IMR-90 (cell line): ENCODE measurements at regions not wholly inside any gene's neighbourhood (a gene's known extent, or its start where the extent isn't known, plus 50 kb on each side); places are given as distances from the start of the nearest gene placed in this dataset.

Source experiments
- ATAC-seq: fragments of 200-7000 bp; cut with Tn5 transposase; 2 replicates; pipeline ENCODE4 v1.9.1; 2020; ENCODE audit warnings: low read depth, mild to moderate bottlenecking, moderate library complexity
- BruUV-seq: library from RNA; stranded (reverse); fragments of 400-500 nt; replicated peaks from 2 replicates; lab custom pipeline; 2021; lab: Mats Ljungman, UMichigan
- CTCF ChIA-PET: fragments of 300-600 bp; formaldehyde crosslinking; extraction: SDS; loops from one replicate; lab custom pipeline; 2021; ENCODE audit warnings: antibody characterized with exemption; lab: Yijun Ruan, JAX
- POLR2A ChIA-PET: fragments of 300-600 bp; sonication (Branson Sonifier 250); formaldehyde crosslinking; loops from one replicate; lab custom pipeline; 2022; ENCODE audit warnings: antibody characterized with exemption; ENCODE audit not compliant: unreplicated experiment; lab: Charles Lee
- DNase-seq: peaks from one replicate; pipeline ENCODE4 v3.0.0; 2013
- H2AFZ ChIP-seq: replicated peaks from 2 replicates; pipeline ENCODE3; 2013; ENCODE audit warnings: low read length, mild to moderate bottlenecking; ENCODE audit not compliant: poor library complexity
- H2AK5ac ChIP-seq: 2 replicates; pipeline ENCODE4 v1.6.1; 2013; ENCODE audit warnings: low read depth, low read length, inconsistent platforms
- H2AK9ac ChIP-seq: replicated peaks from 2 replicates; pipeline ENCODE3; 2013; ENCODE audit warnings: mild to moderate bottlenecking, low read depth, low read length, moderate library complexity; ENCODE audit not compliant: poor library complexity
- H2BK120ac ChIP-seq: 2 replicates; pipeline ENCODE4 v1.6.1; 2013; ENCODE audit warnings: low read depth, low read length, inconsistent platforms
- H2BK15ac ChIP-seq: 3 replicates; pipeline ENCODE4 v1.6.1; 2013; ENCODE audit warnings: low read depth, low read length, inconsistent platforms
- H2BK20ac ChIP-seq: 2 replicates; pipeline ENCODE4 v1.6.1; 2013; ENCODE audit warnings: low read depth, mild to moderate bottlenecking, inconsistent platforms, low read length, moderate library complexity
- H2BK5ac ChIP-seq: 2 replicates; pipeline ENCODE4 v1.6.1; 2013; ENCODE audit warnings: mild to moderate bottlenecking, low read depth, low read length, inconsistent platforms; ENCODE audit not compliant: poor library complexity, severe bottlenecking
- H3K14ac ChIP-seq: replicated peaks from 2 replicates; pipeline ENCODE4 v1.6.1; 2013; ENCODE audit warnings: low read depth, low read length, inconsistent platforms
- H3K18ac ChIP-seq: 2 replicates; pipeline ENCODE4 v1.6.1; 2013; ENCODE audit warnings: low read depth, low read length, control low read depth
- H3K23ac ChIP-seq: 2 replicates; pipeline ENCODE4 v1.6.1; 2013; ENCODE audit warnings: low read depth, low read length, inconsistent platforms
- H3K27ac ChIP-seq: 2 replicates; pipeline ENCODE4 v1.5.1; 2013; ENCODE audit warnings: mild to moderate bottlenecking, control low read depth, low read length; ENCODE audit not compliant: insufficient read depth
- H3K27me3 ChIP-seq: 2 replicates; pipeline ENCODE4 v1.6.1; 2013; ENCODE audit warnings: low read length; ENCODE audit not compliant: control insufficient read depth, insufficient read depth
- H3K36me3 ChIP-seq: 2 replicates; pipeline ENCODE4 v1.6.1; 2013; ENCODE audit warnings: low read length, mixed read lengths; ENCODE audit not compliant: control insufficient read depth, insufficient read depth
- H3K4ac ChIP-seq: 2 replicates; pipeline ENCODE4 v1.6.1; 2013; ENCODE audit warnings: low read depth, low read length, inconsistent platforms
- H3K4me1 ChIP-seq: 2 replicates; pipeline ENCODE4 v1.6.1; 2013; ENCODE audit warnings: low read length, mixed read lengths; ENCODE audit not compliant: control insufficient read depth, insufficient read depth
- H3K4me2 ChIP-seq: 2 replicates; pipeline ENCODE4 v1.6.1; 2013; ENCODE audit warnings: low read depth, mild to moderate bottlenecking, control low read depth, low read length, moderate library complexity
- H3K4me3 ChIP-seq: 2 replicates; pipeline ENCODE4 v1.5.1; 2013; ENCODE audit warnings: low read depth, mild to moderate bottlenecking, control low read depth, low read length, moderate library complexity; ENCODE audit not compliant: insufficient read depth
- H3K56ac ChIP-seq: 2 replicates; pipeline ENCODE4 v1.6.1; 2013; ENCODE audit warnings: low read length, inconsistent platforms; ENCODE audit not compliant: insufficient read depth; ENCODE audit errors: extremely low read depth
- H3K79me1 ChIP-seq, 2 experiments: 2 replicates each; pipeline ENCODE4 v1.6.1; 2013; ENCODE audit warnings: low read length in 2 of 2, inconsistent platforms in 1 of 2, low read depth in 1 of 2
- H3K9ac ChIP-seq: 2 replicates; pipeline ENCODE4 v1.6.1; 2013; ENCODE audit warnings: low read depth, low read length, control low read depth
- H3K9me1 ChIP-seq: 2 replicates; pipeline ENCODE4 v1.6.1; 2013; ENCODE audit warnings: low read length, inconsistent platforms; ENCODE audit not compliant: insufficient read depth
- H3K9me3 ChIP-seq: 2 replicates; pipeline ENCODE4 v1.6.1; 2013; ENCODE audit warnings: low read length; ENCODE audit not compliant: control insufficient read depth, insufficient read depth
- H4K20me1 ChIP-seq: 2 replicates; pipeline ENCODE4 v1.6.1; 2013; ENCODE audit warnings: low read length, inconsistent platforms; ENCODE audit not compliant: insufficient read depth
- H4K5ac ChIP-seq: 2 replicates; pipeline ENCODE4 v1.6.1; 2013; ENCODE audit warnings: mild to moderate bottlenecking, low read depth, low read length, control low read depth
- H4K8ac ChIP-seq, 2 experiments: 2 replicates each; pipeline ENCODE4 v1.6.1; 2013; ENCODE audit warnings: low read depth in 2 of 2, low read length in 2 of 2, control low read depth in 1 of 2, inconsistent platforms in 1 of 2
- H4K91ac ChIP-seq: 2 replicates; pipeline ENCODE4 v1.6.1; 2013; ENCODE audit warnings: low read depth, low read length, inconsistent platforms; ENCODE audit not compliant: insufficient read depth
- CHD1 ChIP-seq: IDR thresholded peaks from 2 replicates; pipeline ENCODE4 v1.6.1; 2012; ENCODE audit warnings: low read depth, low read length, improper control_type of control experiment
- MAFK ChIP-seq: IDR thresholded peaks from 2 replicates; pipeline ENCODE4 v1.6.1; 2012; ENCODE audit warnings: low read depth, low read length, improper control_type of control experiment
- NFE2L2 ChIP-seq: fragments of 150-350 bp; IDR thresholded peaks from 2 replicates; pipeline ENCODE4 v1.6.1; 2016; ENCODE audit warnings: low read depth, mild to moderate bottlenecking, low read length
- RAD21 ChIP-seq: IDR thresholded peaks from 2 replicates; pipeline ENCODE4 v1.6.1; 2012; ENCODE audit warnings: low read length, improper control_type of control experiment
- RCOR1 ChIP-seq: IDR thresholded peaks from 2 replicates; pipeline ENCODE4 v1.6.1; 2012; ENCODE audit warnings: mild to moderate bottlenecking, low read length, improper control_type of control experiment; ENCODE audit not compliant: insufficient replicate concordance
- WGBS, 2 experiments: methylation state at CpG; one replicate each; pipeline versions ENCODE4 v1.1.5 to v1.1.7; 2013; ENCODE audit warnings: missing lambda C conversion rate in 2 of 2; ENCODE audit not compliant: insufficient read length in 1 of 2; ENCODE audit errors: extremely low coverage in 2 of 2; 5-methylcytosine and 5-hydroxymethylcytosine counted together
- dilution Hi-C: fragments of 300-500 bp; cut with HindIII; formaldehyde crosslinking; loops from one replicate; pipeline ENCODE4 v1.14.3; 2018; ENCODE audit warnings: low sequenced_read_pairs; ENCODE audit not compliant: unreplicated experiment
- in situ Hi-C: fragments of 300-500 bp; cut with MboI; formaldehyde crosslinking; loops from 3 replicates; pipeline ENCODE4 v1.14.3; 2019; ENCODE audit warnings: low sequenced_read_pairs, inconsistent platforms, mixed read lengths
- intact Hi-C: fragments of 100-400 bp; cut with micrococcal nuclease; formaldehyde crosslinking; loops from 2 replicates; pipeline ENCODE4 v1.10.0; 2022
- TF ChIP-seq, protein P1 (sequence below): conservative IDR thresholded peaks from 2 replicates; pipeline ENCODE4 v1.5.1; 2012; ENCODE audit warnings: mild to moderate bottlenecking, low read depth, low read length, improper control_type of control experiment
- TF ChIP-seq, protein P2 (sequence below): fragments of 150-350 bp; IDR thresholded peaks from 2 replicates; pipeline ENCODE4 v1.6.1; 2016; ENCODE audit warnings: low read depth, mild to moderate bottlenecking, low read length, moderate library complexity, borderline replicate concordance

DNA sequence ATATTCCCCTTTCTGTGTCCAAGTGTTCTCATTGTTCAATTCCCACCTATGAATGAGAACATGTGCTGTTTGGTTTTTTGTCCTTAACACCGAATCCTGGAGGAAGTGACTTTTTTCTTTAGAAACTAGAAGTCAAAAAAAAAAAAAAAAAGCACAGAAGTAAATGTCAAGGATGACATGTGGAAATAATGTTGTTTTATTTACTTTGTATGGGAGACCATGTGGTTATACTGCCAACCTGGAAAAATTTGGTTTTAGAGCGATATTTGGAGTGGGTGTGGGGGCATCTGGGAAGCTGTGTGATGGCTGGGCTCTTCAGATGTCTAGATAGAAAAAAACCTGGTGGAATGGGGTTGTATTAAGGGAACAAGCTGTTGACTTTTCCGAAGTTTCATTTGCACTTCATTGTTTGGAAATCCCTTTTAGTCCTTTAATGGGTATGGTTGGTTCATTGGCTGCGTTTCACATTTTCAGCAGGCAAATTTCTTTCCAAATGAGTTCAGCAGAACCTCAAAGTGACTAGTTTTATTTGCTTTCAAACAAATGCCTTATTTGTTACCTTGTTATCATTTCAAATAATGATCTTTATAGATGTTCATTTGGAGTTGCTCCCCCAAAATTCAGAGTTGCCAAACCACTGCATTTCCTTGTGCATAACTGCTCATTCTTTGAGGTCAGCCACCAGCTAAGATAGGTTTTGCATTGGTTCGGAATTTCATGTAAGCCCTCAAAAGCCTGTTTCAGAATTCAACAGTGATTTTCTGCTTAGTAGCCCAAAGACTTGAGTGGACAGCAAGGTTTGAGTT lies 508.2 kb downstream of the METTL15 start:
- Histone ChIP-seq H3K18ac (peak overlapping the region; percentile 39; the same call in 1 of the 2 replicates), H3K4me3 (no peak overlapping the region), H3K23ac (no peak overlapping the region), H3K4me2 (no peak overlapping the region), H4K8ac (peak overlapping the region in 1 of 2 experiments; percentile 3; a peak in 2 of 4 replicates), H3K9ac (no peak overlapping the region), H3K4me1 (peaks cover 4% of the 10 kb centered on the region), H3K79me1 (no peaks in the 10 kb centered on the region), H3K9me1 (no peaks in the 10 kb centered on the region; the same call in 1 of the 2 replicates), H2AK9ac (no peak overlapping the region), H4K5ac (no peak overlapping the region), H3K14ac (no peak overlapping the region; the same call in 1 of the 2 replicates), H4K91ac (no peak overlapping the region; the same call in 1 of the 2 replicates), H3K4ac (no peak overlapping the region), H2AFZ (no peak overlapping the region), H3K27me3 (no peaks in the 10 kb centered on the region), H4K20me1 (no peaks in the 10 kb centered on the region), H3K56ac (no peak overlapping the region), H2BK120ac (peak overlapping the region; percentile 46; the same call in 1 of the 2 replicates), H2BK20ac (no peak overlapping the region; the same call in 1 of the 2 replicates), H2BK5ac (no peak overlapping the region), H2BK15ac (peak overlapping the region; percentile 3; the same call in 1 of the 3 replicates), H3K27ac (no peak overlapping the region), H2AK5ac (0 out of 2 replicates have a peak overlapping the region, but pooled peaks have one; percentile 5), H3K36me3 (no peaks in the 10 kb centered on the region), H3K9me3 (no peaks in the 10 kb centered on the region)
- in situ Hi-C loops = no loop called here
- DNase-seq (no peak), ATAC-seq (no peak)
- no peak for TF ChIP-seq RCOR1
- TF ChIP-seq MAFK = no peak
- TF ChIP-seq, protein P1, sequence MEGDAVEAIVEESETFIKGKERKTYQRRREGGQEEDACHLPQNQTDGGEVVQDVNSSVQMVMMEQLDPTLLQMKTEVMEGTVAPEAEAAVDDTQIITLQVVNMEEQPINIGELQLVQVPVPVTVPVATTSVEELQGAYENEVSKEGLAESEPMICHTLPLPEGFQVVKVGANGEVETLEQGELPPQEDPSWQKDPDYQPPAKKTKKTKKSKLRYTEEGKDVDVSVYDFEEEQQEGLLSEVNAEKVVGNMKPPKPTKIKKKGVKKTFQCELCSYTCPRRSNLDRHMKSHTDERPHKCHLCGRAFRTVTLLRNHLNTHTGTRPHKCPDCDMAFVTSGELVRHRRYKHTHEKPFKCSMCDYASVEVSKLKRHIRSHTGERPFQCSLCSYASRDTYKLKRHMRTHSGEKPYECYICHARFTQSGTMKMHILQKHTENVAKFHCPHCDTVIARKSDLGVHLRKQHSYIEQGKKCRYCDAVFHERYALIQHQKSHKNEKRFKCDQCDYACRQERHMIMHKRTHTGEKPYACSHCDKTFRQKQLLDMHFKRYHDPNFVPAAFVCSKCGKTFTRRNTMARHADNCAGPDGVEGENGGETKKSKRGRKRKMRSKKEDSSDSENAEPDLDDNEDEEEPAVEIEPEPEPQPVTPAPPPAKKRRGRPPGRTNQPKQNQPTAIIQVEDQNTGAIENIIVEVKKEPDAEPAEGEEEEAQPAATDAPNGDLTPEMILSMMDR = no peak
- TF ChIP-seq, protein P2, sequence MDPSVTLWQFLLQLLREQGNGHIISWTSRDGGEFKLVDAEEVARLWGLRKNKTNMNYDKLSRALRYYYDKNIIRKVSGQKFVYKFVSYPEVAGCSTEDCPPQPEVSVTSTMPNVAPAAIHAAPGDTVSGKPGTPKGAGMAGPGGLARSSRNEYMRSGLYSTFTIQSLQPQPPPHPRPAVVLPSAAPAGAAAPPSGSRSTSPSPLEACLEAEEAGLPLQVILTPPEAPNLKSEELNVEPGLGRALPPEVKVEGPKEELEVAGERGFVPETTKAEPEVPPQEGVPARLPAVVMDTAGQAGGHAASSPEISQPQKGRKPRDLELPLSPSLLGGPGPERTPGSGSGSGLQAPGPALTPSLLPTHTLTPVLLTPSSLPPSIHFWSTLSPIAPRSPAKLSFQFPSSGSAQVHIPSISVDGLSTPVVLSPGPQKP = no peak
- no peak for TF ChIP-seq CHD1
- no peak for TF ChIP-seq RAD21
- no peak for TF ChIP-seq NFE2L2
- ChIA-PET POLR2A (no interaction called here), CTCF (no interaction called here)
- intact Hi-C loops = no loop called here
- no TSS peak for BruUV-seq
- WGBS, 2 experiments = 79% methylated on average over 2 of the region's 5 CpGs; no CpG with 5 or more reads in 1 of the 2 experiments
- dilution Hi-C loops = no loop called here
